ENCODE measurements at regions not wholly inside any gene's neighbourhood (a gene's known extent, or its start where the extent isn't known, plus 50 kb on each side); places are given as distances from the start of the nearest gene placed in this dataset.

GRCh38 chr2:78750219-78750618 lies 275.3 kb upstream of the REG3G start:
- H4K20me1 ChIP-seq (ENCODE audit: control insufficient read depth, extremely low read depth, insufficient read depth, low read length) = no peaks in the 10 kb centered on the region
- H3K27ac ChIP-seq (ENCODE audit: insufficient read depth, low read length) = no peak overlapping the region
- no peaks in the 10 kb centered on the region for H3K4me1 ChIP-seq (ENCODE audit: control insufficient read depth, extremely low read depth, insufficient read depth, low read length)
- no peaks in the 10 kb centered on the region for H3K79me2 ChIP-seq (ENCODE audit: control insufficient read depth, insufficient read depth, low read length)
- no peaks in the 10 kb centered on the region for H3K27me3 ChIP-seq (ENCODE audit: control insufficient read depth, insufficient read depth, low read length)
- H3K4me2 ChIP-seq (ENCODE audit: extremely low read depth, insufficient read depth, low read length) = no peak overlapping the region
- no peak overlapping the region for H3K4me3 ChIP-seq (replicated peaks in 1 of 4; ENCODE audit: control extremely low read depth in 1 of 4, insufficient read depth in 1 of 4, low read depth in 3 of 4, low read length in 4 of 4)
- no peak overlapping the region for H2AFZ ChIP-seq (ENCODE audit: low read length)
- H3K36me3 ChIP-seq (ENCODE audit: control insufficient read depth, insufficient read depth, low read length) = no peaks in the 10 kb centered on the region
- no peak overlapping the region for H3K9ac ChIP-seq (ENCODE audit: insufficient read depth, low read length)
- no peak for DNase-seq (ENCODE audit: low read depth in 2 of 2)
- H3K9me3 ChIP-seq (ENCODE audit: control insufficient read depth, insufficient read depth, low read depth, low read length) = no peaks in the 10 kb centered on the region
- TF ChIP-seq, protein P1, sequence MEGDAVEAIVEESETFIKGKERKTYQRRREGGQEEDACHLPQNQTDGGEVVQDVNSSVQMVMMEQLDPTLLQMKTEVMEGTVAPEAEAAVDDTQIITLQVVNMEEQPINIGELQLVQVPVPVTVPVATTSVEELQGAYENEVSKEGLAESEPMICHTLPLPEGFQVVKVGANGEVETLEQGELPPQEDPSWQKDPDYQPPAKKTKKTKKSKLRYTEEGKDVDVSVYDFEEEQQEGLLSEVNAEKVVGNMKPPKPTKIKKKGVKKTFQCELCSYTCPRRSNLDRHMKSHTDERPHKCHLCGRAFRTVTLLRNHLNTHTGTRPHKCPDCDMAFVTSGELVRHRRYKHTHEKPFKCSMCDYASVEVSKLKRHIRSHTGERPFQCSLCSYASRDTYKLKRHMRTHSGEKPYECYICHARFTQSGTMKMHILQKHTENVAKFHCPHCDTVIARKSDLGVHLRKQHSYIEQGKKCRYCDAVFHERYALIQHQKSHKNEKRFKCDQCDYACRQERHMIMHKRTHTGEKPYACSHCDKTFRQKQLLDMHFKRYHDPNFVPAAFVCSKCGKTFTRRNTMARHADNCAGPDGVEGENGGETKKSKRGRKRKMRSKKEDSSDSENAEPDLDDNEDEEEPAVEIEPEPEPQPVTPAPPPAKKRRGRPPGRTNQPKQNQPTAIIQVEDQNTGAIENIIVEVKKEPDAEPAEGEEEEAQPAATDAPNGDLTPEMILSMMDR (conservative IDR thresholded peaks at IDR 0.05 in 1 of 2, IDR thresholded peaks at IDR 0.05 in 1 of 2; ENCODE audit: low read depth in 1 of 2, low read length in 2 of 2) = no peak
- TF ChIP-seq EZH2 (IDR thresholded peaks at IDR 0.05; ENCODE audit: low read length, missing control alignments) = no peak

DNA sequence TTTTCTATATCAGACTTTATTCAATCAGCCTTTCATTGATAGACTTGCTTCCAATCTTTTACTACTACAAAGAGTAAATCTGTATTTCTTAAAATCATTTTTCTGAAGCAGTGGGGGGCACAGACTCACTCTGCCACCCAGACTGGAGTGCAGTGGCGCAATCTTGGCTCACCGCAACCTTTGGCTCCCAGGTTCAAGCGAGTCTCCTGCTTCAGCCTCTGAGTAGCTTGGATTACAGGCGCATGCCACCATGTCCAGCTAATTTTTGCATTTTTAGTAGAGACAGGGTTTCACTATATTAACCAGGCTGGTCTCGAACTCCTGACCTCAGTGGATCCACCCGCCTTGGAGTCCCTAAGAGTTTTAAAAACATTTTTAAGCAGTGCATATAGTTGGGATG lies 270.6 kb upstream of the REG3G start:
- Histone ChIP-seq H3K27me3 (ENCODE audit: control insufficient read depth, insufficient read depth, low read length) (no peaks in the 10 kb centered on the region), H3K4me1 (ENCODE audit: control insufficient read depth, extremely low read depth, insufficient read depth, low read length) (no peaks in the 10 kb centered on the region), H2AFZ (ENCODE audit: low read length) (no peak overlapping the region), H3K27ac (ENCODE audit: insufficient read depth, low read length) (no peak overlapping the region), H3K4me2 (ENCODE audit: extremely low read depth, insufficient read depth, low read length) (no peak overlapping the region), H3K36me3 (ENCODE audit: control insufficient read depth, insufficient read depth, low read length) (no peaks in the 10 kb centered on the region), H3K79me2 (ENCODE audit: control insufficient read depth, insufficient read depth, low read length) (no peaks in the 10 kb centered on the region), H4K20me1 (ENCODE audit: control insufficient read depth, extremely low read depth, insufficient read depth, low read length) (no peaks in the 10 kb centered on the region), H3K9me3 (ENCODE audit: control insufficient read depth, insufficient read depth, low read depth, low read length) (no peaks in the 10 kb centered on the region), H3K9ac (ENCODE audit: insufficient read depth, low read length) (no peak overlapping the region), H3K4me3 (replicated peaks in 1 of 4; ENCODE audit: control extremely low read depth in 1 of 4, insufficient read depth in 1 of 4, low read depth in 3 of 4, low read length in 4 of 4) (no peak overlapping the region)
- DNase-seq (ENCODE audit: low read depth in 2 of 2) = no peak
- TF ChIP-seq EZH2 (IDR thresholded peaks at IDR 0.05; ENCODE audit: low read length, missing control alignments) = no peak
- TF ChIP-seq, protein P1 (conservative IDR thresholded peaks at IDR 0.05 in 1 of 2, IDR thresholded peaks at IDR 0.05 in 1 of 2; ENCODE audit: low read depth in 1 of 2, low read length in 2 of 2) = no peak

GRCh38 chr2:78757191-78757590 lies 268.3 kb upstream of the REG3G start:
- Histone ChIP-seq H3K4me3 (replicated peaks in 1 of 4; ENCODE audit: control extremely low read depth in 1 of 4, insufficient read depth in 1 of 4, low read depth in 3 of 4, low read length in 4 of 4) (no peak overlapping the region), H3K4me1 (ENCODE audit: control insufficient read depth, extremely low read depth, insufficient read depth, low read length) (no peaks in the 10 kb centered on the region), H3K9ac (ENCODE audit: insufficient read depth, low read length) (no peak overlapping the region), H3K36me3 (ENCODE audit: control insufficient read depth, insufficient read depth, low read length) (no peaks in the 10 kb centered on the region), H4K20me1 (ENCODE audit: control insufficient read depth, extremely low read depth, insufficient read depth, low read length) (no peaks in the 10 kb centered on the region), H2AFZ (ENCODE audit: low read length) (no peak overlapping the region), H3K27me3 (ENCODE audit: control insufficient read depth, insufficient read depth, low read length) (no peaks in the 10 kb centered on the region), H3K27ac (ENCODE audit: insufficient read depth, low read length) (no peak overlapping the region), H3K9me3 (ENCODE audit: control insufficient read depth, insufficient read depth, low read depth, low read length) (no peaks in the 10 kb centered on the region), H3K79me2 (ENCODE audit: control insufficient read depth, insufficient read depth, low read length) (no peaks in the 10 kb centered on the region), H3K4me2 (ENCODE audit: extremely low read depth, insufficient read depth, low read length) (no peak overlapping the region)
- TF ChIP-seq EZH2 (IDR thresholded peaks at IDR 0.05; ENCODE audit: low read length, missing control alignments) = no peak
- no peak for DNase-seq (ENCODE audit: low read depth in 2 of 2)
